ENCODE measurements at regions not wholly inside any gene's neighbourhood (a gene's known extent, or its start where the extent isn't known, plus 50 kb on each side); places are given as distances from the start of the nearest gene placed in this dataset.

- TF ChIP-seq POLR2A (IDR thresholded peaks at IDR 0.05) = no peak
- peak in 1 of 6 experiments; percentile 36 for TF ChIP-seq CTCF (IDR thresholded peaks at IDR 0.05)
Observed at GRCh38 chr4:176563591-176563990, 229.1 kb downstream of the VEGFC start.
